MM.1S (cell line): ENCODE measurements at regions not wholly inside any gene's neighbourhood (a gene's known extent, or its start where the extent isn't known, plus 50 kb on each side); places are given as distances from the start of the nearest gene placed in this dataset.

ENCODE experiments used
- DNase-seq: peaks from one replicate; pipeline ENCODE4 v3.0.0-alpha.2; 2015
- H2AFZ ChIP-seq: fragments of 300-600 bp; sonication (generic); 2 replicates; pipeline ENCODE4 v1.6.0; 2016; ENCODE audit warnings: antibody characterized with exemption, low read length
- H3F3A ChIP-seq: fragments of 300-600 bp; sonication (generic); 2 replicates; pipeline ENCODE4 v1.6.1; 2016; ENCODE audit warnings: mild to moderate bottlenecking, antibody characterized with exemption, low read length, moderate library complexity, mixed read lengths; ENCODE audit not compliant: insufficient read depth
- H3K27ac ChIP-seq: fragments of 300-600 bp; sonication (generic); 2 replicates; pipeline ENCODE4 v1.5.1; 2016; ENCODE audit warnings: mild to moderate bottlenecking, low read length
- H3K27me3 ChIP-seq: fragments of 300-600 bp; sonication (generic); replicated peaks from 2 replicates; pipeline ENCODE4 v1.6.0; 2016; ENCODE audit warnings: low read length; ENCODE audit not compliant: insufficient read depth
- H3K36me3 ChIP-seq: fragments of 300-600 bp; sonication (generic); replicated peaks from 2 replicates; pipeline ENCODE4 v1.6.1; 2016; ENCODE audit warnings: mild to moderate bottlenecking, low read length, mixed read lengths; ENCODE audit not compliant: insufficient read depth
- H3K4me1 ChIP-seq: fragments of 300-600 bp; sonication (generic); 2 replicates; pipeline ENCODE4 v1.6.1; 2016; ENCODE audit warnings: low read length, mixed read lengths
- H3K4me2 ChIP-seq: fragments of 300-600 bp; sonication (generic); 2 replicates; pipeline ENCODE4 v1.6.0; 2016; ENCODE audit warnings: low read depth, low read length
- H3K4me3 ChIP-seq: fragments of 300-600 bp; sonication (generic); 2 replicates; pipeline ENCODE4 v1.5.1; 2016; ENCODE audit warnings: low read length, mixed read lengths
- H3K79me2 ChIP-seq: fragments of 300-600 bp; sonication (generic); 2 replicates; pipeline ENCODE4 v1.6.1; 2016; ENCODE audit warnings: mixed run types, low read length, mixed read lengths
- H3K9ac ChIP-seq: fragments of 300-600 bp; sonication (generic); 2 replicates; pipeline ENCODE4 v1.6.1; 2016; ENCODE audit warnings: low read length, mixed read lengths
- H3K9me2 ChIP-seq: fragments of 300-600 bp; sonication (generic); replicated peaks from 2 replicates; pipeline ENCODE4 v1.6.1; 2016; ENCODE audit warnings: mild to moderate bottlenecking, low read length, mixed read lengths; ENCODE audit not compliant: insufficient read depth
- H3K9me3 ChIP-seq: fragments of 300-600 bp; sonication (generic); replicated peaks from 2 replicates; pipeline ENCODE4 v1.6.1; 2016; ENCODE audit warnings: mild to moderate bottlenecking, low read length, mixed read lengths; ENCODE audit not compliant: insufficient read depth
- H4K20me1 ChIP-seq: fragments of 300-600 bp; sonication (generic); 2 replicates; pipeline ENCODE4 v1.6.1; 2016; ENCODE audit warnings: mild to moderate bottlenecking, low read length, moderate library complexity, mixed read lengths; ENCODE audit not compliant: insufficient read depth
- EZH2 ChIP-seq: fragments of 300-600 bp; sonication (generic); optimal IDR thresholded peaks from 2 replicates; pipeline ENCODE3; 2017; ENCODE audit warnings: low read depth, mild to moderate bottlenecking, antibody characterized with exemption, low read length, mixed read lengths
- EZH2phosphoT487 ChIP-seq: fragments of 300-600 bp; sonication (generic); IDR thresholded peaks from 2 replicates; pipeline ENCODE4 v1.6.1; 2018; ENCODE audit warnings: antibody characterized with exemption, low read length
- TF ChIP-seq, protein P1 (sequence below): fragments of 300-600 bp; sonication (generic); IDR thresholded peaks from 2 replicates; pipeline ENCODE4 v1.5.1; 2016; ENCODE audit warnings: antibody characterized with exemption, low read length, mixed read lengths

DNA sequence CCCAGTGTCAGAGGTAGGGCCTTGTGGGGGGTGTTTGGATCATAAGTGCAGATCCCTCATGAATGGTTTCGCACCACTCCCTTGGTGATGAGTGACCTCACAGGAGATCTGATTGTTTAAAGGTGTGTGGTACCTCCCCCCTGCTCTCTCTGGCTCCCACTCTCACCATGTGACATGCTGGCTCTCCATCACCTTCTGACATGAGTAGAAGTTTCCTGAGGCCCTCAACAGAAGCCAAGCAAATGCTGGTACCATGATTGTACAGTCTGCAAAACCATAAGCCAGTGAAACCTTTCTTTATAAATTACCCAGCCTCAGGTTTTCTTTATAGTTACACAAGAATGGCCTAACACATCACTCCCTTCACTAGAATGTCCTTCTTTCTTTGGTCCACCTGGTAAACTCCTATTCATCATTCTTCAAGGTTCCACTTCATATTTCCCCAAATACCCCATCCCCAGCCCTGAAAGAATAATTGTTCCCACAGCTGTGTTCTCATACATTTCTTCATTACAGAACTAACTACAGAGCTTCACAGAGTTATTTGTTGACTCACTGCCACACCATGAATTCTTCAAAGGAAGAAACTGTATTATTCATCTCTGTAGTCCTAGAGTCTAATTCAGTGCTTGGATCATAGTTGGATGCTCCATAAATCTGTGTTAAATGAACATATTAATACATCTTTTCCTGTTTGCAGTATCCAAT lies 81.2 kb upstream of the STK17B start:
- H2AFZ ChIP-seq, result no peak overlapping the region
- DNase-seq, result no peak
- H3K79me2 ChIP-seq, result no peaks in the 10 kb centered on the region
- no peak overlapping the region for H3K4me2 ChIP-seq
- H3K9me2 ChIP-seq, result no peaks in the 10 kb centered on the region
- H3K27me3 ChIP-seq, result no peaks in the 10 kb centered on the region
- peaks cover 31% of the 10 kb centered on the region for H3K4me1 ChIP-seq
- no peak overlapping the region for H3K27ac ChIP-seq
- H3K9ac ChIP-seq, result no peak overlapping the region
- no peaks in the 10 kb centered on the region for H3K9me3 ChIP-seq
- H3F3A ChIP-seq, result no peaks in the 10 kb centered on the region
- TF ChIP-seq EZH2phosphoT487 (no peak), EZH2 (no peak)
- no peaks in the 10 kb centered on the region for H4K20me1 ChIP-seq
- no peak overlapping the region for H3K4me3 ChIP-seq
- no peaks in the 10 kb centered on the region for H3K36me3 ChIP-seq

DNA sequence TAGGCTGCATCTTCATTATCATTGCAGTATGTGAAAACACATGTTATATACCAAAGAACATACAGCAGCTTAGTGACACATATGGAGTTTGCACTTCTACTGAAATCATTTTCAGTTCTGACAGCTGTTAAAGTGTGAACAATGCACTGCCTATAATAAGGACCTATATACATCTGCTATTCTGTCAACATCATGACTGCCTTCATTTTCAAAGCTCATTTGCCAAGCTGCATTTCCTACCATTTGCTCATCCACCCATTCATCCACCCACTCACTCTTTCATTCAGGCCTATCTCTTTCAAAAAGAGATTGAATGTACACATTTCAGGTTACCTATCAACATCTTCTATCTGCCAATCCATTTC lies 81.7 kb upstream of the STK17B start:
- DNase-seq, result no peak
- H3K27ac ChIP-seq, result no peak overlapping the region
- no peak overlapping the region for H3K9ac ChIP-seq
- H3K4me3 ChIP-seq, result no peak overlapping the region
- H3K4me1 ChIP-seq, result peaks cover 31% of the 10 kb centered on the region
- H3K27me3 ChIP-seq, result no peaks in the 10 kb centered on the region
- no peaks in the 10 kb centered on the region for H3K36me3 ChIP-seq
- no peaks in the 10 kb centered on the region for H4K20me1 ChIP-seq
- no peak overlapping the region for H2AFZ ChIP-seq
- H3F3A ChIP-seq, result no peaks in the 10 kb centered on the region
- H3K9me3 ChIP-seq, result no peaks in the 10 kb centered on the region
- H3K4me2 ChIP-seq, result no peak overlapping the region
- no peaks in the 10 kb centered on the region for H3K9me2 ChIP-seq
- no peak for TF ChIP-seq EZH2
- TF ChIP-seq EZH2phosphoT487, result no peak
- TF ChIP-seq, protein P1, sequence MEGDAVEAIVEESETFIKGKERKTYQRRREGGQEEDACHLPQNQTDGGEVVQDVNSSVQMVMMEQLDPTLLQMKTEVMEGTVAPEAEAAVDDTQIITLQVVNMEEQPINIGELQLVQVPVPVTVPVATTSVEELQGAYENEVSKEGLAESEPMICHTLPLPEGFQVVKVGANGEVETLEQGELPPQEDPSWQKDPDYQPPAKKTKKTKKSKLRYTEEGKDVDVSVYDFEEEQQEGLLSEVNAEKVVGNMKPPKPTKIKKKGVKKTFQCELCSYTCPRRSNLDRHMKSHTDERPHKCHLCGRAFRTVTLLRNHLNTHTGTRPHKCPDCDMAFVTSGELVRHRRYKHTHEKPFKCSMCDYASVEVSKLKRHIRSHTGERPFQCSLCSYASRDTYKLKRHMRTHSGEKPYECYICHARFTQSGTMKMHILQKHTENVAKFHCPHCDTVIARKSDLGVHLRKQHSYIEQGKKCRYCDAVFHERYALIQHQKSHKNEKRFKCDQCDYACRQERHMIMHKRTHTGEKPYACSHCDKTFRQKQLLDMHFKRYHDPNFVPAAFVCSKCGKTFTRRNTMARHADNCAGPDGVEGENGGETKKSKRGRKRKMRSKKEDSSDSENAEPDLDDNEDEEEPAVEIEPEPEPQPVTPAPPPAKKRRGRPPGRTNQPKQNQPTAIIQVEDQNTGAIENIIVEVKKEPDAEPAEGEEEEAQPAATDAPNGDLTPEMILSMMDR, result no peak
- no peaks in the 10 kb centered on the region for H3K79me2 ChIP-seq

DNA sequence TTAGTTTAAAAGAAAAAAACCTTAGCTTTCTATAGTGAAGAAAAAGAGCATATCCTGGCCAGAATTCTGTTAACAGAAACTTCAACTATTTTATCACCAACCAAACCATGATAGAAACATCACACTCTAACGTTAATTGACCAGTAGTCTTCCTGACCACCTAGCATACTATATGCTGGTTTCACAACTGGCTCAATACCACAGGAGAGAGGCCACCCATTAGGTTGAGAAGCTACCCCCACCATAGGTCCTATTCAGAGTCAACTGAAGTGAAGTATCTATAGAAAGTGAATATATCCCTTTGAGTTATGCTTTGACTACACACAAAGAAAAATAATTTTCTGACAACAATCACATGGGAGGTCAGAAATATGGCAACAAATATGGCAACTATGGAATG lies 85.2 kb upstream of the STK17B start:
- Histone ChIP-seq H3K9ac (no peak overlapping the region), H3K79me2 (no peaks in the 10 kb centered on the region), H3K4me1 (peaks cover 21% of the 10 kb centered on the region), H3F3A (no peaks in the 10 kb centered on the region), H3K27ac (no peak overlapping the region), H3K4me2 (no peak overlapping the region), H4K20me1 (no peaks in the 10 kb centered on the region), H3K9me2 (no peaks in the 10 kb centered on the region), H3K36me3 (no peaks in the 10 kb centered on the region), H3K9me3 (no peaks in the 10 kb centered on the region), H3K4me3 (no peak overlapping the region), H2AFZ (no peak overlapping the region), H3K27me3 (no peaks in the 10 kb centered on the region)
- TF ChIP-seq, protein P1, result no peak
- no peak for TF ChIP-seq EZH2
- TF ChIP-seq EZH2phosphoT487, result no peak
- DNase-seq, result no peak

DNA sequence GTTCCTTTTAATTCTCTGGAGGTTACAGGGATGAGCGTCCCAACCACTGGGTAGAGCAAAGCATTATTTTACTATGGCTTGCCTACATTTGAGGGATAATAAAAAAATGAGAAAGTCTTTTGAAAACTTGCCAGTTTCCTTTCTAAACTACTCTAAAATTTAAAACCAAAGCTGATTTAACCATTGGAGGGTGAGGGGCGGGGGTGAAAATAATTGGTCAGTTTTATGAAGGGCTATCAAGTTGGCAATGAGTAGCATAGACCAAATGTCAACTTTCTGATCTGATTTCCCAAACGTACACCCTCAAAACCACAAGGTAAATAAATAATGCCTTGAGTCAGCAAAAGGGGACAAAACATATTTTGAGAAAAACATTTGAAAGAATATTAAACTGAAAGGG lies 85.7 kb upstream of the STK17B start:
- H3F3A ChIP-seq, result peaks cover 4% of the 10 kb centered on the region
- no peaks in the 10 kb centered on the region for H3K79me2 ChIP-seq
- H3K36me3 ChIP-seq, result no peaks in the 10 kb centered on the region
- TF ChIP-seq EZH2 (no peak), EZH2phosphoT487 (no peak)
- TF ChIP-seq, protein P1, result no peak
- H2AFZ ChIP-seq, result no peak overlapping the region
- H3K27me3 ChIP-seq, result no peaks in the 10 kb centered on the region
- no peaks in the 10 kb centered on the region for H3K9me3 ChIP-seq
- H3K4me1 ChIP-seq, result peaks cover 22% of the 10 kb centered on the region
- no peaks in the 10 kb centered on the region for H4K20me1 ChIP-seq
- no peak overlapping the region for H3K9ac ChIP-seq
- H3K4me3 ChIP-seq, result no peak overlapping the region
- H3K4me2 ChIP-seq, result no peak overlapping the region
- no peak overlapping the region for H3K27ac ChIP-seq
- DNase-seq, result no peak
- no peaks in the 10 kb centered on the region for H3K9me2 ChIP-seq
